A673 (cell line): ENCODE measurements at regions not wholly inside any gene's neighbourhood (a gene's known extent, or its start where the extent isn't known, plus 50 kb on each side); places are given as distances from the start of the nearest gene placed in this dataset.
A peak's percentile ranks its signal among the peaks of the same experiment; 100 is the strongest.

Experiments used
- EZH2 ChIP-seq: fragments of 200-600 bp; sonication (generic); IDR thresholded peaks from 2 replicates; pipeline ENCODE4 v1.6.1; 2017; ENCODE audit warnings: borderline replicate concordance, low read depth, mild to moderate bottlenecking, mixed read lengths, antibody characterized with exemption, low read length; ENCODE audit not compliant: poor library complexity, severe bottlenecking
- TF ChIP-seq, protein P1 (sequence below): fragments of 300-800, 200-600 bp; sonication (generic); conservative IDR thresholded peaks from 2 replicates; pipeline ENCODE4 v1.5.1; 2017; ENCODE audit warnings: low read depth, mild to moderate bottlenecking, antibody characterized with exemption, low read length, moderate library complexity, mixed read lengths

GRCh38 chr3:104564045-104564643 lies 802.6 kb upstream of the ALCAM start:
- no peak for TF ChIP-seq EZH2
- TF ChIP-seq, protein P1, sequence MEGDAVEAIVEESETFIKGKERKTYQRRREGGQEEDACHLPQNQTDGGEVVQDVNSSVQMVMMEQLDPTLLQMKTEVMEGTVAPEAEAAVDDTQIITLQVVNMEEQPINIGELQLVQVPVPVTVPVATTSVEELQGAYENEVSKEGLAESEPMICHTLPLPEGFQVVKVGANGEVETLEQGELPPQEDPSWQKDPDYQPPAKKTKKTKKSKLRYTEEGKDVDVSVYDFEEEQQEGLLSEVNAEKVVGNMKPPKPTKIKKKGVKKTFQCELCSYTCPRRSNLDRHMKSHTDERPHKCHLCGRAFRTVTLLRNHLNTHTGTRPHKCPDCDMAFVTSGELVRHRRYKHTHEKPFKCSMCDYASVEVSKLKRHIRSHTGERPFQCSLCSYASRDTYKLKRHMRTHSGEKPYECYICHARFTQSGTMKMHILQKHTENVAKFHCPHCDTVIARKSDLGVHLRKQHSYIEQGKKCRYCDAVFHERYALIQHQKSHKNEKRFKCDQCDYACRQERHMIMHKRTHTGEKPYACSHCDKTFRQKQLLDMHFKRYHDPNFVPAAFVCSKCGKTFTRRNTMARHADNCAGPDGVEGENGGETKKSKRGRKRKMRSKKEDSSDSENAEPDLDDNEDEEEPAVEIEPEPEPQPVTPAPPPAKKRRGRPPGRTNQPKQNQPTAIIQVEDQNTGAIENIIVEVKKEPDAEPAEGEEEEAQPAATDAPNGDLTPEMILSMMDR, result peak; percentile 76
